Heart right ventricle (tissue), 16 donors: ENCODE measurements at regions not wholly inside any gene's neighbourhood (a gene's known extent, or its start where the extent isn't known, plus 50 kb on each side); places are given as distances from the start of the nearest gene placed in this dataset.

Source experiments
- ATAC-seq, 8 donors: fragments of 200-7000 bp; cut with Tn5 transposase; one replicate each; pipeline ENCODE4 v1.9.1; 2020; ENCODE audit warnings: mild to moderate bottlenecking in 8 of 8, moderate library complexity in 8 of 8, moderate number of reproducible peaks in 1 of 8
- DNase-seq, 2 donors: peaks; one replicate each; pipeline ENCODE4 v3.0.0-alpha.2; 2020
- H3K27ac ChIP-seq, 10 donors: fragments of 200-600 bp; sonication (generic) in 2 of 10; one replicate each; pipeline versions ENCODE4 v1.5.0 to v1.8.0; 2020 to 2022; ENCODE audit warnings: mild to moderate bottlenecking in 3 of 10
- H3K27me3 ChIP-seq, 7 donors: fragments of 200-600 bp; one replicate each; pipeline ENCODE4 v1.8.0; 2021 to 2022; ENCODE audit warnings: mild to moderate bottlenecking in 2 of 7
- H3K36me3 ChIP-seq, 9 donors: fragments of 200-600 bp; sonication (generic) in 1 of 9; one replicate each; pipeline versions ENCODE4 v1.5.0 to v1.8.0; 2020 to 2022; ENCODE audit warnings: mild to moderate bottlenecking in 2 of 9
- H3K4me1 ChIP-seq, 9 donors: fragments of 200-600 bp; sonication (generic) in 1 of 9; one replicate each; pipeline versions ENCODE4 v1.5.0 to v1.8.0; 2020 to 2022; ENCODE audit warnings: mild to moderate bottlenecking in 4 of 9
- H3K4me3 ChIP-seq, 10 donors: fragments of 200-600 bp; sonication (generic) in 2 of 10; one replicate each; pipeline versions ENCODE4 v1.5.0 to v1.8.0; 2020 to 2022; ENCODE audit warnings: mild to moderate bottlenecking in 7 of 10, moderate library complexity in 2 of 10
- H3K9me3 ChIP-seq, 11 donors: fragments of 200-600 bp in 10 of 11; sonication (generic) in 2 of 11; one replicate each; pipeline versions ENCODE4 v1.5.0 to v1.8.0; 2013 to 2022; ENCODE audit warnings: mild to moderate bottlenecking in 2 of 11, control low read depth in 1 of 11, moderate library complexity in 1 of 11
- WGBS, 2 donors: extraction: QIAGEN DNeasy Blood & Tissue Kit; methylation state at CpG; one replicate each; pipeline ENCODE4 v1.1.7; 2013; ENCODE audit warnings: inconsistent platforms in 1 of 2; 5-methylcytosine and 5-hydroxymethylcytosine counted together
- intact Hi-C, 10 donors: fragments of 100-400 bp; cut with DNase I; formaldehyde crosslinking; loops; one replicate each; pipeline versions ENCODE4 v1.11.1 to v1.14.2; 2022
- TF ChIP-seq, protein P1 (sequence below), 9 donors: fragments of 200-600 bp; sonication (generic) in 2 of 9; IDR thresholded peaks; one replicate each; pipeline versions ENCODE4 v1.5.0 to v1.8.0; 2021 to 2022; ENCODE audit warnings: antibody characterized with exemption in 9 of 9, mild to moderate bottlenecking in 5 of 9, moderate library complexity in 1 of 9
- donor health status: Arrhythmogenic right ventricular cardiomyopathy.
- donor health status: ischemic (EF 13 %, LVEDD 7.1; RV severe dilation, severe dysfunction).
- donor health status: healthy with polysubstance abuse.
- donor health status: DM: no; HTN: yes; CAD: no.
- donor health status: DM: no; HTN: no; CAD: no.
- donor health status: ischemic (EF 25% LVEDD 6.9; RV normal size, moderate dysfunction).
- donor health status: ischemic (EF 25% LVEDD 5.7; RV mildly dilated, moderate dysfunction).
- donor health status: healthy.
- donor health status: DM: yes; HTN: yes; CAD: no.
- donor health status: Ischemic cardiomyopathy.
- donor health status: ischemic (EF 35%, LVEDD 5.7; RV mildly dilated, moderate dysfunction).
- donor health status: nonischemic (EF 11% LVEDD 7.7; RV severe dilation, severe dysfunction).
- donor health status: DM: yes; HTN: yes; CAD: no.
- donor health status: PGD.
- donor health status: ischemic (EF 29% LVEDD 5.4; RV normal size, mild dysfunction).
- donor health status: nonischemic (EF 23%, LVEDD 6.1; RV moderate dilation, normal function).

DNA sequence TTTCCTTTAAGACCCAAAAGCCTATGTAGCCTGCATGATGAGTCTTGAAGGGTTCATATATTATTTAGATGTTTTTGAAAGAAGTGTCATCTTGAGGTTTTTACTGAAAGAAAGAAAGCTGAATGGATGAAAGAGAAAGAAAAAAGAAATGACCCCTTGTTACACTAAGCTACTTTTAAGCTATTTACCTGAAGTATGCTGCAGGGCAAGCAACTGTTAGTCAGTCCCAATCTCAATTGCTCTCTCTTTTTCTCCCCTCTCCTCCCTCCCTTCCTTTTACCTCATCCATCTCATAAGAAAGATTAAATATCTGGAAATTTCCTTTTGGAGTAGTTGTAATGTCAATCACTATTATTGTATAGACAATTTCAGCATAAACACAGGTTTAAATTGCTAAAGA is 512.4 kb downstream of the TMTC2 start:
- no peaks in the 10 kb centered on the region for H3K36me3 ChIP-seq
- no peak overlapping the region for H3K4me3 ChIP-seq
- no peak overlapping the region for H3K27ac ChIP-seq
- ATAC-seq (no peak), DNase-seq (no peak)
- H3K4me1 ChIP-seq = no peaks in the 10 kb centered on the region
- no peaks in the 10 kb centered on the region for H3K27me3 ChIP-seq
- intact Hi-C loops = no loop called here
- no peaks in the 10 kb centered on the region for H3K9me3 ChIP-seq
- TF ChIP-seq, protein P1, sequence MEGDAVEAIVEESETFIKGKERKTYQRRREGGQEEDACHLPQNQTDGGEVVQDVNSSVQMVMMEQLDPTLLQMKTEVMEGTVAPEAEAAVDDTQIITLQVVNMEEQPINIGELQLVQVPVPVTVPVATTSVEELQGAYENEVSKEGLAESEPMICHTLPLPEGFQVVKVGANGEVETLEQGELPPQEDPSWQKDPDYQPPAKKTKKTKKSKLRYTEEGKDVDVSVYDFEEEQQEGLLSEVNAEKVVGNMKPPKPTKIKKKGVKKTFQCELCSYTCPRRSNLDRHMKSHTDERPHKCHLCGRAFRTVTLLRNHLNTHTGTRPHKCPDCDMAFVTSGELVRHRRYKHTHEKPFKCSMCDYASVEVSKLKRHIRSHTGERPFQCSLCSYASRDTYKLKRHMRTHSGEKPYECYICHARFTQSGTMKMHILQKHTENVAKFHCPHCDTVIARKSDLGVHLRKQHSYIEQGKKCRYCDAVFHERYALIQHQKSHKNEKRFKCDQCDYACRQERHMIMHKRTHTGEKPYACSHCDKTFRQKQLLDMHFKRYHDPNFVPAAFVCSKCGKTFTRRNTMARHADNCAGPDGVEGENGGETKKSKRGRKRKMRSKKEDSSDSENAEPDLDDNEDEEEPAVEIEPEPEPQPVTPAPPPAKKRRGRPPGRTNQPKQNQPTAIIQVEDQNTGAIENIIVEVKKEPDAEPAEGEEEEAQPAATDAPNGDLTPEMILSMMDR (IDR thresholded peaks at IDR 0.05) = no peak

DNA sequence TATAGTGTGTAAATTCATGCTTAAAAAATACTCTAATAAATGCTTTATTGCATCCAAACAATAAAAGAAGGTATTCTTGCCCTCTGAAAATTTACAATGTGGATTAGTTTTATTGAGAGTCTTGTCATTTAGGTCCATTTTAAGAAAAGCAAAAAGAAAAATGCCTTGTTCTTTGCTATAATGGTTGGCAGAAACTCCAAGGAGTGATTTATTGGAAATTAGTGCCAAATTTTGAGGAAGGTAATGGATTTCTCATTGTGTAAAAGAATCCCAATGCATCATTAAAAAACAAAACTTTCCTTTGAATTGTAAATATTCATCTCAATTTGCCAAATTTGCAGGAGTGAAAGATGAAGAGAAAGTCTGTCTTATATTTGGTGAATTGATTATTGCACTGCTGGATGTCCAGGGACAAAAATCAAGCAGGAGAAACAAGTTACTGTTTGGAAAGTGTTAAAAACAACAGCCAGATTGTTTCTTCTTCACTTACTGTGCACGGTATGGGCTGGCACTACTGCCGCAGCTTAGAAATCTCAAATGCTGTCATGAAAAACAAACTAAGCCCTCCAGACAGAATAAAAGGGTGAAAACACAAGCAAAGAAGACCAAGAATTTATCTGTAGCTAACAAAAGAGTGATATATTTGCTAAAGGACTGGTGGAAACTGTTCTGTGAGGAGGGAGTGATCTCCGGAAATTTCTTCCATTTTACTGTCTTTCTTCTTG is 511.7 kb downstream of the TMTC2 start:
- DNase-seq = no peak
- no peak overlapping the region for H3K4me3 ChIP-seq
- no peak for ATAC-seq
- no peaks in the 10 kb centered on the region for H3K36me3 ChIP-seq
- H3K9me3 ChIP-seq = peaks cover 0 to 1% (median 0%) of the 10 kb centered on the region in 11 donors
- H3K27me3 ChIP-seq = no peaks in the 10 kb centered on the region
- intact Hi-C loops = no loop called here
- H3K4me1 ChIP-seq = no peaks in the 10 kb centered on the region
- TF ChIP-seq, protein P1 (IDR thresholded peaks at IDR 0.05) = no peak
- H3K27ac ChIP-seq = no peak overlapping the region
- WGBS, 2 donors = 47 to 49% methylated on average over 3 of the region's 3 CpGs

DNA sequence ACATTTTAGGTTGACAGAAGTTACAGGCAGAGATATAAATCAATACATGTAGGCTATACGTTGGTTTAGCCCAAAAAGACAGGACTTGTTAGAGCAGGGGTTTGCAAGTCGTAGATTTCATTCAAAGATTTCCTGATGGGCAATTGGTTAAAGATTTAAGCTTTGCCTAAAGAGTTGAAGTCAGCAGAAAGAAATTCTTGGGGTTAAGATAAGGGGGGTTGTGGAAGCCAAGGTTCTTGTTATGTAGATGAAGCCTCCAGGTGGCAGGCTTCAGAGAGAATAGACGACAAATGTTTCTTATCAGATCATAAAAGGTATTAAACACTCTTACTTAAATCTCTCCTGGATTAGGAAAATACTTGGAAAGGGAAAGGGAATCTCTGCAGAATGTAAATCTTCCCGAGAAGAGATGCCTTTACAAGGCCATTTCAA is 510.8 kb downstream of the TMTC2 start:
- TF ChIP-seq, protein P1 (IDR thresholded peaks at IDR 0.05) = no peak
- Histone ChIP-seq H3K36me3 (no peaks in the 10 kb centered on the region), H3K27me3 (no peaks in the 10 kb centered on the region), H3K27ac (no peak overlapping the region), H3K9me3 (peaks cover 0 to 11% (median 0%) of the 10 kb centered on the region in 11 donors), H3K4me1 (no peaks in the 10 kb centered on the region), H3K4me3 (no peak overlapping the region)
- DNase-seq = no peak
- intact Hi-C loops = no loop called here
- no peak for ATAC-seq
- WGBS, 2 donors = 65 to 67% methylated on average over 4 of the region's 4 CpGs

DNA sequence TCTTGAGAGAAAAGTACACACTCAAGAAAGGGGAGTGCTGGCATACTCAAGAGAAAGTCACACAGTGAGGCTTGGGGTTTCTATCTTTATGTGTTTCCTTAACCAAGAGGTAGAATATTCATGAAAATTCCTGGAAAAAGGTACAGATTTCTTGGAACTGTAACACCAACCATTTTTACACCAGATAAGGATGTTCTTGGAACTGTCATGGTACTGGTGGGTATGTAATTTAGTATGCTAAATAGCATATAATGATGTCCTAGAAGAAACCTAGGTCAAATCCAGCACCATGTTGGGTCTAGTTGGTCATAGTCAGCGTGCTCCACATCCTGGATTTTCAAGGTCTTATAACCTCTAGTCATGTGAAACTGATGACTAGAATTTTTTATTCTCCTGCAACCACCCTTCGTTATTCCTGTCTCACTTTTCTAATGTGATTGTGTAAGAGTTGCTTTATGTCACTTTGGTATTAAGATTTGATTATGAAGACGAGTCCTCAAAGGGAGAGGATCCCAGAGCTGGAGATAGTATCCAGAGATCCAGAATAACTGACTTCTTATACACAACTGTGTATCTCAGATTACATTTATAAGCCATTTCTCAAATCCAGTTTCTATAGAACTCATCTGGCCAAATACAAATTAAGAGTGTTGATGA is 510.1 kb downstream of the TMTC2 start:
- intact Hi-C loops = no loop called here
- Histone ChIP-seq H3K9me3 (peaks cover 0 to 12% (median 0%) of the 10 kb centered on the region in 11 donors), H3K27me3 (no peaks in the 10 kb centered on the region), H3K4me3 (no peak overlapping the region), H3K36me3 (no peaks in the 10 kb centered on the region), H3K27ac (no peak overlapping the region), H3K4me1 (no peaks in the 10 kb centered on the region)
- TF ChIP-seq, protein P1 (IDR thresholded peaks at IDR 0.05) = no peak
- ATAC-seq = no peak
- no peak for DNase-seq
- WGBS, 2 donors = 89 to 91% methylated on average over 3 of the region's 3 CpGs
